Lower lobe of right lung (tissue), 2 donors: ENCODE measurements at regions not wholly inside any gene's neighbourhood (a gene's known extent, or its start where the extent isn't known, plus 50 kb on each side); places are given as distances from the start of the nearest gene placed in this dataset.
"Not testable (repeated sequence)": the region's sequence is repeated elsewhere in the genome, so short reads cannot be mapped to it uniquely, and the experiment has no call there.

Experiments
- ATAC-seq, 2 donors: fragments of 200-7000 bp; cut with Tn5 transposase; one replicate each; pipeline ENCODE4 v1.9.1; 2020 to 2022; ENCODE audit warnings: mild to moderate bottlenecking in 2 of 2, moderate library complexity in 2 of 2
- DNase-seq: peaks from one replicate; pipeline ENCODE4 v3.0.0-alpha.2; 2020
- H3K27ac ChIP-seq: fragments of 200-600 bp; one replicate; pipeline ENCODE4 v1.8.0; 2022
- H3K27me3 ChIP-seq: fragments of 200-600 bp; one replicate; pipeline ENCODE4 v1.8.0; 2022; ENCODE audit warnings: low read depth
- H3K36me3 ChIP-seq: fragments of 200-600 bp; one replicate; pipeline ENCODE4 v1.8.0; 2022; ENCODE audit warnings: mild to moderate bottlenecking
- H3K4me1 ChIP-seq: fragments of 200-600 bp; one replicate; pipeline ENCODE4 v1.8.0; 2022
- H3K4me3 ChIP-seq: fragments of 200-600 bp; one replicate; pipeline ENCODE4 v1.8.0; 2022; ENCODE audit warnings: mild to moderate bottlenecking
- H3K9me3 ChIP-seq: fragments of 200-600 bp; one replicate; pipeline ENCODE4 v1.8.0; 2022
- CTCF ChIP-seq: fragments of 200-600 bp; IDR thresholded peaks from one replicate; pipeline ENCODE4 v1.8.0; 2022; ENCODE audit warnings: antibody characterized with exemption, mild to moderate bottlenecking
- intact Hi-C: fragments of 100-400 bp; cut with DNase I; formaldehyde crosslinking; loops from one replicate; pipeline ENCODE4 v1.11.0; 2022
- donor health status: DM: no; HTN: yes; CAD: no; lungs with severe emphysema.

- H3K27ac ChIP-seq, DNase-seq, H3K4me3 ChIP-seq, H3K27me3 ChIP-seq, intact Hi-C loops, H3K36me3 ChIP-seq, H3K4me1 ChIP-seq, ATAC-seq, H3K9me3 ChIP-seq: not testable (repeated sequence)
Observed at GRCh38 chrX:123788193-123788592, 55.3 kb upstream of the THOC2 start.

- intact Hi-C loops = no loop called here
- no peaks in the 10 kb centered on the region for H3K36me3 ChIP-seq
Observed at GRCh38 chrX:123788744-123789143, 55.9 kb upstream of the THOC2 start.

GRCh38 chrX:123797543-123798447 is 62.1 kb upstream of the XIAP start:
- Histone ChIP-seq H3K9me3 (no peaks in the 10 kb centered on the region), H3K27ac (no peak overlapping the region), H3K27me3 (no peaks in the 10 kb centered on the region), H3K4me3 (no peak overlapping the region), H3K36me3 (no peaks in the 10 kb centered on the region), H3K4me1 (no peaks in the 10 kb centered on the region)
- intact Hi-C loops = no loop called here
- ATAC-seq (peak in 1 of 2 donors; percentile 11), DNase-seq (no peak)
- TF ChIP-seq CTCF = no peak

More at GRCh38 chrX:123788744-123789143, 55.9 kb upstream of the THOC2 start:
- DNase-seq = no peak
- no peak overlapping the region for H3K4me3 ChIP-seq
- no peak for ATAC-seq
- H3K27ac ChIP-seq = no peak overlapping the region
- H3K4me1 ChIP-seq = no peaks in the 10 kb centered on the region
- no peak for TF ChIP-seq CTCF
- H3K9me3 ChIP-seq = no peaks in the 10 kb centered on the region
- H3K27me3 ChIP-seq = no peaks in the 10 kb centered on the region

- H3K36me3 ChIP-seq, intact Hi-C loops, DNase-seq, H3K4me3 ChIP-seq, H3K27ac ChIP-seq, H3K4me1 ChIP-seq, H3K27me3 ChIP-seq, H3K9me3 ChIP-seq: not testable (repeated sequence)
- peak; percentile 48 to 60 for ATAC-seq
Observed at GRCh38 chrX:123798706-123799430, 61.0 kb upstream of the XIAP start.

- intact Hi-C loops = no loop called here
- no peak overlapping the region for H3K4me3 ChIP-seq
Observed at GRCh38 chrX:123801901-123802300, 58.0 kb upstream of the XIAP start.

More at GRCh38 chrX:123801901-123802300, 58.0 kb upstream of the XIAP start:
- ATAC-seq (no peak), DNase-seq (no peak)
- TF ChIP-seq CTCF = no peak
- H3K9me3 ChIP-seq = no peaks in the 10 kb centered on the region
- no peaks in the 10 kb centered on the region for H3K36me3 ChIP-seq
- H3K27me3 ChIP-seq = no peaks in the 10 kb centered on the region
- H3K27ac ChIP-seq = no peak overlapping the region
- no peaks in the 10 kb centered on the region for H3K4me1 ChIP-seq
